ENCODE measurements at regions not wholly inside any gene's neighbourhood (a gene's known extent, or its start where the extent isn't known, plus 50 kb on each side); places are given as distances from the start of the nearest gene placed in this dataset.
"Not testable (repeated sequence)": the region's sequence is repeated elsewhere in the genome, so short reads cannot be mapped to it uniquely, and the experiment has no call there.

DNA sequence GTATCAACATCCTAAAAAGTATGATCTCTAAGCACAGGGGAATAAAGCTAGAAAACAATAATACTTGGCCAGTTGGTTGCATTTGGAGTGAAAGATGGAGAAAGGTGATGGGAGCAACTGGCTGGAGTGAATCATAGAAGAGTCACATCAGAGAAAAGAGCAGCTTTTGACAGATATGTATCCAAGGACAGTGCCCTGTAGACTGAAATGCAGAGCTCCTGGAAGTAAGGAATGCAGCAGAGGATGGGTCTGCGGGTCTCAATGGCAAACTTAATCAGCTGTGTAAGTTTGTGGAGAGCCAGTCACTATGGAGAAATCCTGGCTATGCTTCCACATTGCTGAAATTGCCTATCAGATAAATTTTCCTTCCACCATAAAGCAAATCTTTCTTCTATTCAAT lies 218.1 kb upstream of the PRNP start:
- no peaks in the 10 kb centered on the region for H3K9me3 Mint-ChIP-seq (ENCODE audit: unreplicated experiment)
- intact Hi-C loops (cut with micrococcal nuclease) = no loop called here
- BruUV-seq (replicated peaks) = no TSS peak
- POLR2A ChIA-PET = no interaction called here
- H3K4me1 Mint-ChIP-seq (ENCODE audit: insufficient read depth, unreplicated experiment) = no peaks in the 10 kb centered on the region
- CTCF ChIA-PET = interaction anchor here (1.0 to 1.6 kb wide), 2 partner anchors 12 to 13 kb away, joined by 3 read pairs; no protein-coding TSS in a partner anchor
- no peak overlapping the region for H3K4me3 Mint-ChIP-seq (ENCODE audit: unreplicated experiment)
- H3K27ac Mint-ChIP-seq (ENCODE audit: low read depth, unreplicated experiment) = no peak overlapping the region
- H3K27me3 Mint-ChIP-seq (ENCODE audit: insufficient read depth, unreplicated experiment) = no peaks in the 10 kb centered on the region
- H3K36me3 Mint-ChIP-seq (ENCODE audit: insufficient read depth, unreplicated experiment) = no peaks in the 10 kb centered on the region
- TF ChIP-seq, protein P1, sequence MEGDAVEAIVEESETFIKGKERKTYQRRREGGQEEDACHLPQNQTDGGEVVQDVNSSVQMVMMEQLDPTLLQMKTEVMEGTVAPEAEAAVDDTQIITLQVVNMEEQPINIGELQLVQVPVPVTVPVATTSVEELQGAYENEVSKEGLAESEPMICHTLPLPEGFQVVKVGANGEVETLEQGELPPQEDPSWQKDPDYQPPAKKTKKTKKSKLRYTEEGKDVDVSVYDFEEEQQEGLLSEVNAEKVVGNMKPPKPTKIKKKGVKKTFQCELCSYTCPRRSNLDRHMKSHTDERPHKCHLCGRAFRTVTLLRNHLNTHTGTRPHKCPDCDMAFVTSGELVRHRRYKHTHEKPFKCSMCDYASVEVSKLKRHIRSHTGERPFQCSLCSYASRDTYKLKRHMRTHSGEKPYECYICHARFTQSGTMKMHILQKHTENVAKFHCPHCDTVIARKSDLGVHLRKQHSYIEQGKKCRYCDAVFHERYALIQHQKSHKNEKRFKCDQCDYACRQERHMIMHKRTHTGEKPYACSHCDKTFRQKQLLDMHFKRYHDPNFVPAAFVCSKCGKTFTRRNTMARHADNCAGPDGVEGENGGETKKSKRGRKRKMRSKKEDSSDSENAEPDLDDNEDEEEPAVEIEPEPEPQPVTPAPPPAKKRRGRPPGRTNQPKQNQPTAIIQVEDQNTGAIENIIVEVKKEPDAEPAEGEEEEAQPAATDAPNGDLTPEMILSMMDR (IDR thresholded peaks at IDR 0.05; ENCODE audit: unreplicated experiment) = no peak
- no peak for DNase-seq (ENCODE audit: unreplicated experiment)

DNA sequence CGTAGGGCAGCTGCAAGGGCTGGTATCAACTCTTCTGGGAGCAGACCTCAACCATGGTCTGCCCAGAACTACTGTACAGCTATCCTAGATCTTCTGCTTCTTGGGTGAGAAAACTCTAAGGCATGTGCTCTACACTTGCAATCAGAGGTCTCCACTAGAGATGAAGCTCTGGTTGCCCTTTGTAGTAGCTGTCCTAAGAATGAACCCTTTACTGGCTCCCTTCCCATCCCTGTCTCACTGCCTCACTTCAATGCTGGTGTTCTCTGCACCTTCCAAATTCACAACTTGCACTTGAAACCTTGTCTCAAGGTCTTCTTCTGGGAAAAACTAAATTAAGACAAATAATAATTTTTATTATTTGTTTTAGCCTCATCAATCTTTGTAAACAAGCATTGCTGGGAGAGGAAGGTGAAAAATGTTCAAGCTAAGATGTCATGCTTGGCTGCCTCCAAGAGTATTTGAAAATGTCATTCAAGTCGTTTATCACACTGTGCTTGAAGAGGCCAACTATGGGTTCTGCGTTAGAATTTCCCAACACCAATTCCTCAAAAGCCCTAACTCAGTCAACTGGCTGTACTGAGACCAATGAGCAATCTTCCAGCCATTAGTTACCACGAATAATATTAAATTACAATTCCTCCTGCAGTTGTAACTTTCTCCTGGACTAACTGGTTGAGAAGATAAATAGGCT lies 216.9 kb upstream of the ADRA1D start:
- TF ChIP-seq, protein P1 (IDR thresholded peaks at IDR 0.05; ENCODE audit: unreplicated experiment) = no peak
- CTCF ChIA-PET = interaction anchor here (1.2 kb wide), 1 partner anchor 14 kb away, joined by 3 read pairs; no protein-coding TSS in a partner anchor
- no peaks in the 10 kb centered on the region for H3K9me3 Mint-ChIP-seq (ENCODE audit: unreplicated experiment)
- H3K4me1 Mint-ChIP-seq (ENCODE audit: insufficient read depth, unreplicated experiment) = no peaks in the 10 kb centered on the region
- POLR2A ChIA-PET = interaction anchor here (1.4 kb wide), 1 partner anchor 10 kb away, joined by 5 read pairs; no protein-coding TSS in a partner anchor
- DNase-seq (ENCODE audit: unreplicated experiment) = no peak
- no peak overlapping the region for H3K4me3 Mint-ChIP-seq (ENCODE audit: unreplicated experiment)
- no peaks in the 10 kb centered on the region for H3K27me3 Mint-ChIP-seq (ENCODE audit: insufficient read depth, unreplicated experiment)
- intact Hi-C loops (cut with micrococcal nuclease) = no loop called here
- no peaks in the 10 kb centered on the region for H3K36me3 Mint-ChIP-seq (ENCODE audit: insufficient read depth, unreplicated experiment)
- H3K27ac Mint-ChIP-seq (ENCODE audit: low read depth, unreplicated experiment) = no peak overlapping the region
- no TSS peak for BruUV-seq (replicated peaks)

DNA sequence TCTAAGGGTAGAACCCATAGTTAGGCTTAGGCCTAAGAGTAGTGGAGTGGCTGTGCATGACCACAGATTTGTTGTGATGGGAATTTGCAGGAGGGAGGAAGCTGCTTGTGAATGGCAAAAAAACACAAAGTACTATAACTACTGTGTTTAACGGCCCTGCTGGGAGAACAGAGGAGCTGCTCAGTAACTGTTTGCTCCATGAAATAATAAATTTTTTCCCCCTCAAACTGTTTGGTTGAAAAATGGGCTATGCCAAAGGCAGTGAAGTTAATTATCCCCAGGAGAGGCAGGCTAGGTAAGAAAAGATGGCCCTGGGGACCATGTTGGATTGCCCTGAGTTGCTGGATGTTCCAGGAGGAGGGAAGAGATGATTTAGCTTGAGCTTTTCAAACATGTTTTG lies 216.1 kb upstream of the ADRA1D start:
- H3K4me1 Mint-ChIP-seq (ENCODE audit: insufficient read depth, unreplicated experiment) = no peaks in the 10 kb centered on the region
- no TSS peak for BruUV-seq (replicated peaks)
- no peaks in the 10 kb centered on the region for H3K9me3 Mint-ChIP-seq (ENCODE audit: unreplicated experiment)
- no peak overlapping the region for H3K27ac Mint-ChIP-seq (ENCODE audit: low read depth, unreplicated experiment)
- H3K36me3 Mint-ChIP-seq (ENCODE audit: insufficient read depth, unreplicated experiment) = no peaks in the 10 kb centered on the region
- intact Hi-C loops (cut with micrococcal nuclease) = no loop called here
- no peak for DNase-seq (ENCODE audit: unreplicated experiment)
- POLR2A ChIA-PET = interaction anchor here (1.4 kb wide), 1 partner anchor 10 kb away, joined by 5 read pairs; no protein-coding TSS in a partner anchor
- CTCF ChIA-PET = interaction anchor here (1.2 kb wide), 1 partner anchor 15 kb away, joined by 3 read pairs; no protein-coding TSS in a partner anchor
- no peak overlapping the region for H3K4me3 Mint-ChIP-seq (ENCODE audit: unreplicated experiment)
- H3K27me3 Mint-ChIP-seq (ENCODE audit: insufficient read depth, unreplicated experiment) = no peaks in the 10 kb centered on the region
- TF ChIP-seq, protein P1 (IDR thresholded peaks at IDR 0.05; ENCODE audit: unreplicated experiment) = no peak

DNA sequence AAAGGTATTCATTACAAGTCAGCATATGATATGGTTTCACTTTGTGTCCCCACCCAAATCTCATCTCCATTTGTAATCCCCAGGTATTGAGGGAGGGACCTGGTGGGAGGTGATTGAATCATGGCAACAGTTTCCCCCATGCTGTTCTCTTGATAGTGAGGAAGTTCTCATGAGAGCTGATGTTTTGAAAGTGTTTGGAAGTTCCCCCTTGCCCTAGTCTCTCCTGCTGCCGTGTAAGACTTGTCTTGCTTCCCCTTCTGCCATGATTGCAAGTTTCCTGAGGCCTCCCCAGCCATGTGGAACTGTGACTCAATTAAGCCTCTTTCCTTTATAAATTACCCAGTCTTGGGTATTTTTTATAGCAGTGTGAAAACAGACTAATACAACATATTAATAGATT lies 213.7 kb upstream of the ADRA1D start:
- intact Hi-C loops (cut with micrococcal nuclease); DNase-seq (ENCODE audit: unreplicated experiment); POLR2A ChIA-PET; H3K27ac Mint-ChIP-seq (ENCODE audit: low read depth, unreplicated experiment); CTCF ChIA-PET; H3K36me3 Mint-ChIP-seq (ENCODE audit: insufficient read depth, unreplicated experiment); H3K4me3 Mint-ChIP-seq (ENCODE audit: unreplicated experiment); H3K9me3 Mint-ChIP-seq (ENCODE audit: unreplicated experiment); BruUV-seq (replicated peaks); H3K4me1 Mint-ChIP-seq (ENCODE audit: insufficient read depth, unreplicated experiment); H3K27me3 Mint-ChIP-seq (ENCODE audit: insufficient read depth, unreplicated experiment): not testable (repeated sequence)

All from MCF 10A (cell line).